IMR-90 (cell line): ENCODE measurements at regions not wholly inside any gene's neighbourhood (a gene's known extent, or its start where the extent isn't known, plus 50 kb on each side); places are given as distances from the start of the nearest gene placed in this dataset.

ENCODE experiments used
- BHLHE40 ChIP-seq: fragments of 150-350 bp; IDR thresholded peaks from 2 replicates; pipeline ENCODE4 v1.6.1; 2016; ENCODE audit warnings: mild to moderate bottlenecking, low read depth, low read length
- ELK1 ChIP-seq: fragments of 150-350 bp; IDR thresholded peaks from 2 replicates; pipeline ENCODE4 v1.6.1; 2016; ENCODE audit warnings: low read depth, mild to moderate bottlenecking, low read length, moderate library complexity, borderline replicate concordance
- FOS ChIP-seq: fragments of 150-350 bp; IDR thresholded peaks from 2 replicates; pipeline ENCODE4 v1.6.1; 2016; ENCODE audit warnings: low read depth, low read length
- MAZ ChIP-seq: IDR thresholded peaks from 2 replicates; pipeline ENCODE4 v1.6.1; 2012; ENCODE audit warnings: low read depth, mild to moderate bottlenecking, low read length, improper control_type of control experiment, moderate library complexity, borderline replicate concordance
- NFE2L2 ChIP-seq: fragments of 150-350 bp; IDR thresholded peaks from 2 replicates; pipeline ENCODE4 v1.6.1; 2016; ENCODE audit warnings: low read depth, mild to moderate bottlenecking, low read length
- POLR2A ChIP-seq: IDR thresholded peaks from 2 replicates; pipeline ENCODE4 v1.6.1; 2012; ENCODE audit warnings: mild to moderate bottlenecking, low read depth, low read length
- RCOR1 ChIP-seq: IDR thresholded peaks from 2 replicates; pipeline ENCODE4 v1.6.1; 2012; ENCODE audit warnings: mild to moderate bottlenecking, low read length, improper control_type of control experiment; ENCODE audit not compliant: insufficient replicate concordance
- RFX5 ChIP-seq: IDR thresholded peaks from 2 replicates; pipeline ENCODE4 v1.8.0; 2012; ENCODE audit warnings: low read depth, mild to moderate bottlenecking, low read length, moderate library complexity
- SMC3 ChIP-seq: fragments of 150-350 bp; IDR thresholded peaks from 2 replicates; pipeline ENCODE4 v1.6.1; 2016; ENCODE audit warnings: low read depth, mild to moderate bottlenecking, antibody characterized with exemption, low read length, moderate library complexity
- TF ChIP-seq, protein P1 (sequence below): conservative IDR thresholded peaks from 2 replicates; pipeline ENCODE4 v1.5.1; 2012; ENCODE audit warnings: mild to moderate bottlenecking, low read depth, low read length, improper control_type of control experiment

- TF ChIP-seq, protein P1, sequence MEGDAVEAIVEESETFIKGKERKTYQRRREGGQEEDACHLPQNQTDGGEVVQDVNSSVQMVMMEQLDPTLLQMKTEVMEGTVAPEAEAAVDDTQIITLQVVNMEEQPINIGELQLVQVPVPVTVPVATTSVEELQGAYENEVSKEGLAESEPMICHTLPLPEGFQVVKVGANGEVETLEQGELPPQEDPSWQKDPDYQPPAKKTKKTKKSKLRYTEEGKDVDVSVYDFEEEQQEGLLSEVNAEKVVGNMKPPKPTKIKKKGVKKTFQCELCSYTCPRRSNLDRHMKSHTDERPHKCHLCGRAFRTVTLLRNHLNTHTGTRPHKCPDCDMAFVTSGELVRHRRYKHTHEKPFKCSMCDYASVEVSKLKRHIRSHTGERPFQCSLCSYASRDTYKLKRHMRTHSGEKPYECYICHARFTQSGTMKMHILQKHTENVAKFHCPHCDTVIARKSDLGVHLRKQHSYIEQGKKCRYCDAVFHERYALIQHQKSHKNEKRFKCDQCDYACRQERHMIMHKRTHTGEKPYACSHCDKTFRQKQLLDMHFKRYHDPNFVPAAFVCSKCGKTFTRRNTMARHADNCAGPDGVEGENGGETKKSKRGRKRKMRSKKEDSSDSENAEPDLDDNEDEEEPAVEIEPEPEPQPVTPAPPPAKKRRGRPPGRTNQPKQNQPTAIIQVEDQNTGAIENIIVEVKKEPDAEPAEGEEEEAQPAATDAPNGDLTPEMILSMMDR: no peak
- TF ChIP-seq RFX5 (no peak), POLR2A (no peak), RCOR1 (no peak), ELK1 (no peak), NFE2L2 (no peak), FOS (no peak), SMC3 (no peak), MAZ (no peak), BHLHE40 (no peak)
These were observed 166.4 kb downstream of the TEX29 start for GRCh38 chr13:111486801-111487200.
